GM12865 (cell line): ENCODE measurements at regions not wholly inside any gene's neighbourhood (a gene's known extent, or its start where the extent isn't known, plus 50 kb on each side); places are given as distances from the start of the nearest gene placed in this dataset.

Source experiments
- DNase-seq: peaks from one replicate; pipeline ENCODE4 v3.0.0; 2010; ENCODE audit warnings: low read depth
- H3K4me3 ChIP-seq: 2 replicates; pipeline ENCODE4 v1.5.1; 2011; ENCODE audit warnings: mild to moderate bottlenecking, low read depth, low read length, control low read depth
- CTCF ChIP-seq: IDR thresholded peaks from 2 replicates; pipeline ENCODE4 v1.5.1; 2011; ENCODE audit warnings: low read length, control low read depth, low read depth, inconsistent platforms; ENCODE audit not compliant: insufficient read depth; ENCODE audit errors: missing control alignments

GRCh38 chr7:41007351-41007751 is 695.5 kb downstream of the INHBA start:
- no peak for TF ChIP-seq CTCF
- H3K4me3 ChIP-seq: no peak overlapping the region
- no peak for DNase-seq

- TF ChIP-seq CTCF: no peak
- no peak overlapping the region for H3K4me3 ChIP-seq
- DNase-seq: no peak
These were observed 696.4 kb downstream of the INHBA start for GRCh38 chr7:41006306-41006995.

- DNase-seq: no peak
- no peak overlapping the region for H3K4me3 ChIP-seq
- TF ChIP-seq CTCF: no peak
These were observed 697.5 kb downstream of the INHBA start for GRCh38 chr7:41005374-41005901.

GRCh38 chr7:41003977-41004376 is 698.9 kb downstream of the INHBA start:
- no peak overlapping the region for H3K4me3 ChIP-seq
- no peak for TF ChIP-seq CTCF
- no peak for DNase-seq

GRCh38 chr7:41003611-41003940 is 699.3 kb downstream of the INHBA start:
- DNase-seq: no peak
- H3K4me3 ChIP-seq: no peak overlapping the region
- TF ChIP-seq CTCF: no peak

- no peak overlapping the region for H3K4me3 ChIP-seq
- peak; percentile 68 for TF ChIP-seq CTCF
- peak; percentile 64 for DNase-seq
These were observed 699.9 kb downstream of the INHBA start for GRCh38 chr7:41002741-41003610.

- no peak for TF ChIP-seq CTCF
- no peak for DNase-seq
- no peak overlapping the region for H3K4me3 ChIP-seq
These were observed 702.8 kb downstream of the INHBA start for GRCh38 chr7:41000042-41000441.
